ENCODE measurements at regions not wholly inside any gene's neighbourhood (a gene's known extent, or its start where the extent isn't known, plus 50 kb on each side); places are given as distances from the start of the nearest gene placed in this dataset.
"Not testable (repeated sequence)": the region's sequence is repeated elsewhere in the genome, so short reads cannot be mapped to it uniquely, and the experiment has no call there.

GRCh38 chr4:94063084-94063483, 144.6 kb upstream of the SMARCAD1 start:
- Mint-ChIP-seq H3K9me3 (no peaks in the 10 kb centered on the region), H3K27me3 (no peaks in the 10 kb centered on the region), H3K36me3 (ENCODE audit: low read depth) (no peaks in the 10 kb centered on the region), H3K4me3 (no peak overlapping the region), H3K27ac (no peak overlapping the region), H3K4me1 (no peaks in the 10 kb centered on the region)
- intact Hi-C loops (cut with micrococcal nuclease): no loop called here
- DNase-seq: no peak

GRCh38 chr4:94068753-94069719, 138.6 kb upstream of the SMARCAD1 start:
- Mint-ChIP-seq H3K9me3 (no peaks in the 10 kb centered on the region), H3K27ac (no peak overlapping the region)
- intact Hi-C loops (cut with micrococcal nuclease): no loop called here

DNA sequence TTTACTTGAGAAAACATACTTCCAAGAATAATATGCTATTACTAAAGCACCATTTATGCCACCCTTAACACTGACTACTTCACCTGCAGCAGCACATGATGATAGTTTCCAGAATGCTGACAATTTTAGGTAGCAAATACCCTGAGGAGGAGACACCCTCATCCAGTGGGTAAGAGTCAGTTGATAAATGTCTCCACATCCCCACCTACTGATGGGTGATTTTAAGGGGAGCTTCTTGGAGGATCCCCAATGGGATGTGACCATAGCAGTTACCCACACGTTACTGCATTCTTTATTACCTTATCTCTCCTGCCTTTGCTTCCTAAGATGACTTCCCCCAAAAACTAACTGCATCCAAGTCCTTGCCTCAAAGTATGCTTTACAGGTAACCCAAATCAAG, 131.2 kb upstream of the SMARCAD1 start:
- Mint-ChIP-seq H3K27me3 (no peaks in the 10 kb centered on the region), H3K4me1 (no peaks in the 10 kb centered on the region), H3K9me3 (peaks cover 3% of the 10 kb centered on the region), H3K36me3 (ENCODE audit: low read depth) (no peaks in the 10 kb centered on the region), H3K27ac (no peak overlapping the region), H3K4me3 (no peak overlapping the region)
- intact Hi-C loops (cut with micrococcal nuclease): no loop called here
- no peak for DNase-seq

More at GRCh38 chr4:94068753-94069719, 138.6 kb upstream of the SMARCAD1 start:
- no peaks in the 10 kb centered on the region for H3K36me3 Mint-ChIP-seq (ENCODE audit: low read depth)
- DNase-seq: no peak
- no peak overlapping the region for H3K4me3 Mint-ChIP-seq
- no peaks in the 10 kb centered on the region for H3K27me3 Mint-ChIP-seq
- H3K4me1 Mint-ChIP-seq: no peaks in the 10 kb centered on the region

DNA sequence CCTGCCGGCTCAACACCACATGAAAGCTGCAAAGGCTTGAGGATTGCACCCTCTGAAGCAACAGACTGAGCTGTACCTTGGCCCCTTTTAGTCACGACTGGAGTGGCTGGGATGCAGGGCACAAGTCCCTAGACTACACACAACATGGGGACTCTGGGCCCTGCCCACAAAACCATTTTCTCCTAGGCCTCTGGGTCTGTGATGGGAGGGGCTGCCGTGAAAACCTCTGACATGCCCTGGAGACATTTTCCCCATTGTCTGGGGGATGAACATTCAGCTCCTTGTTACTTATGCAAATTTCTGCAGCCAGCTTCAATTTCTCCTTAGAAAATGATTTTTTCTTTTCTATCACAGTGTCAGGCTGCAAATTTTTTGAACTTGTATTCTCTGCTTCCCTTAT, 123.5 kb upstream of the SMARCAD1 start:
- H3K9me3 Mint-ChIP-seq: peaks cover 7% of the 10 kb centered on the region
- H3K36me3 Mint-ChIP-seq (ENCODE audit: low read depth): no peaks in the 10 kb centered on the region
- no peak overlapping the region for H3K4me3 Mint-ChIP-seq
- DNase-seq: no peak
- intact Hi-C loops (cut with micrococcal nuclease): no loop called here
- no peak overlapping the region for H3K27ac Mint-ChIP-seq
- no peaks in the 10 kb centered on the region for H3K4me1 Mint-ChIP-seq
- H3K27me3 Mint-ChIP-seq: no peaks in the 10 kb centered on the region

GRCh38 chr4:94099141-94099540, 108.5 kb upstream of the SMARCAD1 start:
- H3K27ac Mint-ChIP-seq; H3K36me3 Mint-ChIP-seq (ENCODE audit: low read depth); DNase-seq; H3K9me3 Mint-ChIP-seq; H3K27me3 Mint-ChIP-seq; intact Hi-C loops (cut with micrococcal nuclease); H3K4me1 Mint-ChIP-seq; H3K4me3 Mint-ChIP-seq: not testable (repeated sequence)

- no peak for DNase-seq
- intact Hi-C loops (cut with micrococcal nuclease): no loop called here
- Mint-ChIP-seq H3K36me3 (ENCODE audit: low read depth) (no peaks in the 10 kb centered on the region), H3K4me1 (no peaks in the 10 kb centered on the region), H3K9me3 (no peaks in the 10 kb centered on the region), H3K4me3 (no peak overlapping the region), H3K27ac (no peak overlapping the region), H3K27me3 (no peaks in the 10 kb centered on the region)
These were observed 95.0 kb upstream of the SMARCAD1 start for GRCh38 chr4:94112644-94113043.

GRCh38 chr4:94115687-94116086, 92.0 kb upstream of the SMARCAD1 start:
- Mint-ChIP-seq H3K4me1 (no peaks in the 10 kb centered on the region), H3K27ac (no peak overlapping the region), H3K9me3 (no peaks in the 10 kb centered on the region), H3K27me3 (no peaks in the 10 kb centered on the region), H3K4me3 (no peak overlapping the region), H3K36me3 (ENCODE audit: low read depth) (no peaks in the 10 kb centered on the region)
- no peak for DNase-seq
- intact Hi-C loops (cut with micrococcal nuclease): no loop called here

GRCh38 chr4:94116842-94117241, 90.8 kb upstream of the SMARCAD1 start:
- no peaks in the 10 kb centered on the region for H3K9me3 Mint-ChIP-seq
- no peaks in the 10 kb centered on the region for H3K27me3 Mint-ChIP-seq
- no peaks in the 10 kb centered on the region for H3K4me1 Mint-ChIP-seq
- intact Hi-C loops (cut with micrococcal nuclease): no loop called here
- no peaks in the 10 kb centered on the region for H3K36me3 Mint-ChIP-seq (ENCODE audit: low read depth)
- no peak overlapping the region for H3K27ac Mint-ChIP-seq
- DNase-seq: no peak
- no peak overlapping the region for H3K4me3 Mint-ChIP-seq

- Mint-ChIP-seq H3K27ac (no peak overlapping the region), H3K36me3 (ENCODE audit: low read depth) (no peaks in the 10 kb centered on the region), H3K9me3 (no peaks in the 10 kb centered on the region), H3K4me1 (no peaks in the 10 kb centered on the region), H3K27me3 (peaks cover 2% of the 10 kb centered on the region), H3K4me3 (no peak overlapping the region)
- intact Hi-C loops (cut with micrococcal nuclease): loop anchor here (5.0 kb wide), 1 partner anchor 334 kb away; no protein-coding TSS in a partner anchor
- DNase-seq: no peak
These were observed 81.0 kb upstream of the SMARCAD1 start for GRCh38 chr4:94126669-94127068.

DNA sequence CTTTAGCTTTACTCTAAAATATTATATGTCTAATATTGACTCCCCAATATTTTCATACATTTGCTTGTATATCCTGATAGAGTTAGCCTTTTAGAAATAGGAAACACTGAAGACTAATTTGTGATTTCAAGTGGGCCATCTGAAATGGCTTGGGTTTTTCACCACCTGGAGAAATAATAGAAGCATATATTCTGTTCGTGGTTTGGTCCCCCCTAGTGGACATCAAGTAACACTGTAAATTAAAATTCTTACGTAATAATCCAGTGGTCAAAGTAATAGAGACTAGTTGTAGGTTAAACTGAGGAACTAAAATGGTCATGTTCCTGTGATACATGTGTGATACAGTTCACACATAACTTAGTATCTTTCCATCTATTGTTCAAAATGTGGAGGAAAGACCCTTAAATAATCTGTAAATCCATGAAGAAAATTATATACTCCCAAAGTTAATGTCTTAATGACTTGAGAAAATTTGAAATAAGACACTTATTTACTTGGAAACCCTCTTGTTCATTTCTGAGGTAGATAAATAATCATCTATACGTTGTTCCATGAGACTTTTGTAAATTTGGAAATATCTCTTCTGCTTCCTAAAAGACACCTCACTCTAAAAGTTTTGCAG, 79.8 kb upstream of the SMARCAD1 start:
- no peak for DNase-seq
- Mint-ChIP-seq H3K4me3 (no peak overlapping the region), H3K9me3 (no peaks in the 10 kb centered on the region), H3K4me1 (no peaks in the 10 kb centered on the region), H3K27ac (no peak overlapping the region), H3K27me3 (peaks cover 2% of the 10 kb centered on the region), H3K36me3 (ENCODE audit: low read depth) (no peaks in the 10 kb centered on the region)
- intact Hi-C loops (cut with micrococcal nuclease): loop anchor here (5.0 kb wide), 1 partner anchor 336 kb away; no protein-coding TSS in a partner anchor

GRCh38 chr4:94131212-94131611, 76.5 kb upstream of the SMARCAD1 start:
- no peak for DNase-seq
- intact Hi-C loops (cut with micrococcal nuclease): no loop called here
- no peak overlapping the region for H3K4me3 Mint-ChIP-seq
- no peaks in the 10 kb centered on the region for H3K4me1 Mint-ChIP-seq
- H3K9me3 Mint-ChIP-seq: no peaks in the 10 kb centered on the region
- no peak overlapping the region for H3K27ac Mint-ChIP-seq
- H3K36me3 Mint-ChIP-seq (ENCODE audit: low read depth): no peaks in the 10 kb centered on the region
- H3K27me3 Mint-ChIP-seq: peaks cover 3% of the 10 kb centered on the region

DNA sequence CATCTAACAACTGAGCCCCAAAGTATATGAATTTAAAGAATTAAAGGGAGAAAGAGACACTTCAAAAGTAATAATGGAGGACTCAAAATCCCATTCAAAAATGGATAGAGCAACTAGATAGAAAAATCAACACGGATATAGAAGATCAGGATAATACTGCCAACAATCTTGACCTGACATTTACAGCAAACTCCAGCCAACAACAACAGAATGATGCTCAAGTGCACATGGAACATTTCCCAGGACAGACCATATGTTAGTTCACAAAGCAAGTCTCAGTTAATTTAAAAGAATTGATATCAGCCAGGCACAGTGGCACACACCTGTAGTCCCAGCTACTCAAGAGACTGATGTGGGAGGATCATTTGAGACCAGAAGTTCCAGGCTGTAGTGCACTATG, 72.0 kb upstream of the SMARCAD1 start:
- no peaks in the 10 kb centered on the region for H3K9me3 Mint-ChIP-seq
- no peak overlapping the region for H3K27ac Mint-ChIP-seq
- H3K36me3 Mint-ChIP-seq (ENCODE audit: low read depth): no peaks in the 10 kb centered on the region
- intact Hi-C loops (cut with micrococcal nuclease): no loop called here
- no peak overlapping the region for H3K4me3 Mint-ChIP-seq
- peaks cover 3% of the 10 kb centered on the region for H3K27me3 Mint-ChIP-seq
- no peak for DNase-seq
- H3K4me1 Mint-ChIP-seq: no peaks in the 10 kb centered on the region

- intact Hi-C loops (cut with micrococcal nuclease): no loop called here
- Mint-ChIP-seq H3K4me1 (no peaks in the 10 kb centered on the region), H3K9me3 (no peaks in the 10 kb centered on the region), H3K4me3 (no peak overlapping the region), H3K27ac (no peak overlapping the region), H3K27me3 (peaks cover 8% of the 10 kb centered on the region), H3K36me3 (ENCODE audit: low read depth) (no peaks in the 10 kb centered on the region)
- DNase-seq: no peak
These were observed 67.6 kb upstream of the SMARCAD1 start for GRCh38 chr4:94139931-94140612.

GRCh38 chr4:94141001-94141400, 66.7 kb upstream of the SMARCAD1 start:
- no peak for DNase-seq
- Mint-ChIP-seq H3K36me3 (ENCODE audit: low read depth) (no peaks in the 10 kb centered on the region), H3K4me3 (no peak overlapping the region), H3K9me3 (no peaks in the 10 kb centered on the region), H3K27ac (no peak overlapping the region), H3K27me3 (peaks cover 5% of the 10 kb centered on the region), H3K4me1 (no peaks in the 10 kb centered on the region)
- intact Hi-C loops (cut with micrococcal nuclease): no loop called here

Measured in activated CD4-positive, alpha-beta T cell treated with anti-CD3 and anti-CD28 coated beads, Interleukin-2, amount 10 ng/mL, durations not matched to agents 24 days and 14 days (primary cell).